DND-41 (cell line): ENCODE measurements at regions not wholly inside any gene's neighbourhood (a gene's known extent, or its start where the extent isn't known, plus 50 kb on each side); places are given as distances from the start of the nearest gene placed in this dataset.
A peak's percentile ranks its signal among the peaks of the same experiment; 100 is the strongest.

Source experiments
- ATAC-seq: fragments of 200-7000 bp; cut with Tn5 transposase; 3 replicates; pipeline ENCODE4 v1.9.1; 2021; ENCODE audit warnings: low read depth; ENCODE audit not compliant: insufficient read depth
- DNase-seq: peaks from one replicate; pipeline ENCODE4 v3.0.0-alpha.2; 2020
- H2AFZ ChIP-seq: 2 replicates; pipeline ENCODE4 v1.6.0; 2012; ENCODE audit warnings: low read depth, low read length
- H3K27ac ChIP-seq: 2 replicates; pipeline ENCODE4 v1.5.1; 2012; ENCODE audit warnings: low read length, inconsistent platforms
- H3K27me3 ChIP-seq: fragments of 200-600 bp; sonication (generic); 2 replicates; pipeline ENCODE4 v1.6.0; 2012; ENCODE audit warnings: low read length, mild to moderate bottlenecking, inconsistent platforms; ENCODE audit not compliant: insufficient read depth, poor library complexity
- H3K36me3 ChIP-seq: 2 replicates; pipeline ENCODE4 v1.5.1; 2012; ENCODE audit warnings: low read length, inconsistent platforms; ENCODE audit not compliant: insufficient read depth
- H3K4me1 ChIP-seq: 2 replicates; pipeline ENCODE4 v1.5.1; 2012; ENCODE audit warnings: mild to moderate bottlenecking, low read length; ENCODE audit not compliant: insufficient read depth
- H3K4me2 ChIP-seq: 2 replicates; pipeline ENCODE4 v1.6.0; 2012; ENCODE audit warnings: mild to moderate bottlenecking, moderate library complexity, low read length, inconsistent platforms; ENCODE audit not compliant: insufficient read depth
- H3K4me3 ChIP-seq, 2 experiments: fragments of 200-600 bp in 1 of 2; shearing (Covaris generic) in 1 of 2; 2 replicates each; pipeline ENCODE4 v1.5.1; 2012 to 2016; ENCODE audit warnings: inconsistent platforms in 2 of 2, low read length in 2 of 2, mild to moderate bottlenecking in 2 of 2, low read depth in 1 of 2, moderate library complexity in 1 of 2
- H3K79me2 ChIP-seq: 2 replicates; pipeline ENCODE4 v1.6.0; 2012; ENCODE audit warnings: low read length, inconsistent platforms; ENCODE audit not compliant: insufficient read depth
- H3K9ac ChIP-seq: 2 replicates; pipeline ENCODE4 v1.6.0; 2012; ENCODE audit warnings: low read depth, mild to moderate bottlenecking, inconsistent platforms, low read length, moderate library complexity
- H3K9me3 ChIP-seq: 2 replicates; pipeline ENCODE4 v1.5.1; 2012; ENCODE audit warnings: low read length, moderate library complexity, mild to moderate bottlenecking, inconsistent platforms; ENCODE audit not compliant: insufficient read depth, severe bottlenecking
- H4K20me1 ChIP-seq: 2 replicates; pipeline ENCODE4 v1.6.0; 2012; ENCODE audit warnings: low read length; ENCODE audit not compliant: insufficient read depth
- EZH2 ChIP-seq: IDR thresholded peaks from 3 replicates; pipeline ENCODE4 v1.6.1; 2012; ENCODE audit warnings: borderline replicate concordance, low read depth, mild to moderate bottlenecking, moderate library complexity, low read length, inconsistent platforms; ENCODE audit not compliant: severe bottlenecking
- TF ChIP-seq, protein P1 (sequence below): IDR thresholded peaks from 2 replicates; pipeline ENCODE4 v1.5.1; 2012; ENCODE audit warnings: borderline replicate concordance, low read length, moderate library complexity, mild to moderate bottlenecking; ENCODE audit not compliant: poor library complexity, severe bottlenecking; ENCODE audit errors: extremely low read depth

- Histone ChIP-seq H4K20me1 (no peaks in the 10 kb centered on the region), H3K27me3 (no peaks in the 10 kb centered on the region), H3K79me2 (no peaks in the 10 kb centered on the region), H2AFZ (no peak overlapping the region), H3K4me1 (peaks cover 5% of the 10 kb centered on the region; the same call in 1 of the 2 replicates), H3K4me2 (no peak overlapping the region), H3K9me3 (no peaks in the 10 kb centered on the region), H3K9ac (no peak overlapping the region), H3K36me3 (no peaks in the 10 kb centered on the region), H3K4me3 (no peak overlapping the region), H3K27ac (no peak overlapping the region)
- ATAC-seq = no peak
- no peak for TF ChIP-seq EZH2
- TF ChIP-seq, protein P1, sequence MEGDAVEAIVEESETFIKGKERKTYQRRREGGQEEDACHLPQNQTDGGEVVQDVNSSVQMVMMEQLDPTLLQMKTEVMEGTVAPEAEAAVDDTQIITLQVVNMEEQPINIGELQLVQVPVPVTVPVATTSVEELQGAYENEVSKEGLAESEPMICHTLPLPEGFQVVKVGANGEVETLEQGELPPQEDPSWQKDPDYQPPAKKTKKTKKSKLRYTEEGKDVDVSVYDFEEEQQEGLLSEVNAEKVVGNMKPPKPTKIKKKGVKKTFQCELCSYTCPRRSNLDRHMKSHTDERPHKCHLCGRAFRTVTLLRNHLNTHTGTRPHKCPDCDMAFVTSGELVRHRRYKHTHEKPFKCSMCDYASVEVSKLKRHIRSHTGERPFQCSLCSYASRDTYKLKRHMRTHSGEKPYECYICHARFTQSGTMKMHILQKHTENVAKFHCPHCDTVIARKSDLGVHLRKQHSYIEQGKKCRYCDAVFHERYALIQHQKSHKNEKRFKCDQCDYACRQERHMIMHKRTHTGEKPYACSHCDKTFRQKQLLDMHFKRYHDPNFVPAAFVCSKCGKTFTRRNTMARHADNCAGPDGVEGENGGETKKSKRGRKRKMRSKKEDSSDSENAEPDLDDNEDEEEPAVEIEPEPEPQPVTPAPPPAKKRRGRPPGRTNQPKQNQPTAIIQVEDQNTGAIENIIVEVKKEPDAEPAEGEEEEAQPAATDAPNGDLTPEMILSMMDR = no peak
- DNase-seq = no peak
Measured at GRCh38 chr5:115072266-115073064, 97.2 kb downstream of the TRIM36 start.

- H3K4me2 ChIP-seq = no peak overlapping the region
Measured at GRCh38 chr5:115070737-115071136, 99.0 kb downstream of the TRIM36 start.

GRCh38 chr5:115069087-115069968, 100.4 kb downstream of the TRIM36 start:
- Histone ChIP-seq H3K36me3 (no peaks in the 10 kb centered on the region), H3K27ac (no peak overlapping the region), H3K79me2 (no peaks in the 10 kb centered on the region), H3K27me3 (no peaks in the 10 kb centered on the region), H4K20me1 (no peaks in the 10 kb centered on the region), H3K9me3 (no peaks in the 10 kb centered on the region), H3K4me2 (peak overlapping the region; percentile 41; the same call in 1 of the 2 replicates), H3K4me1 (peaks cover 5% of the 10 kb centered on the region; the same call in 1 of the 2 replicates), H3K4me3 (no peak overlapping the region; a peak in 1 of 4 replicates), H3K9ac (no peak overlapping the region), H2AFZ (no peak overlapping the region; the same call in 1 of the 2 replicates)
- DNase-seq (peak; percentile 24), ATAC-seq (no peak)
- TF ChIP-seq, protein P1 = peak; percentile 71
- no peak for TF ChIP-seq EZH2

More at GRCh38 chr5:115070737-115071136, 99.0 kb downstream of the TRIM36 start:
- Histone ChIP-seq H3K79me2 (no peaks in the 10 kb centered on the region), H3K27me3 (no peaks in the 10 kb centered on the region), H2AFZ (no peak overlapping the region), H3K9me3 (no peaks in the 10 kb centered on the region), H3K27ac (no peak overlapping the region), H3K36me3 (no peaks in the 10 kb centered on the region), H3K9ac (no peak overlapping the region), H3K4me1 (peaks cover 5% of the 10 kb centered on the region; the same call in 1 of the 2 replicates), H3K4me3 (no peak overlapping the region), H4K20me1 (no peaks in the 10 kb centered on the region)
- no peak for ATAC-seq
- no peak for DNase-seq
- TF ChIP-seq EZH2 = no peak
- TF ChIP-seq, protein P1 = no peak
